Fibroblast of pulmonary artery (primary cell): ENCODE measurements at regions not wholly inside any gene's neighbourhood (a gene's known extent, or its start where the extent isn't known, plus 50 kb on each side); places are given as distances from the start of the nearest gene placed in this dataset.

Experiments
- DNase-seq: peaks from one replicate; pipeline ENCODE4 v3.0.0-alpha.2; 2010; ENCODE audit warnings: low read depth
- H3K4me3 ChIP-seq: replicated peaks from 2 replicates; pipeline ENCODE4 v1.5.1; 2011; ENCODE audit warnings: low read depth, mild to moderate bottlenecking, control low read depth, low read length, moderate library complexity
- TF ChIP-seq, protein P1 (sequence below): IDR thresholded peaks from 2 replicates; pipeline ENCODE4 v1.5.1; 2011; ENCODE audit warnings: mild to moderate bottlenecking, control low read depth, low read length, inconsistent platforms; ENCODE audit errors: missing control alignments

DNA sequence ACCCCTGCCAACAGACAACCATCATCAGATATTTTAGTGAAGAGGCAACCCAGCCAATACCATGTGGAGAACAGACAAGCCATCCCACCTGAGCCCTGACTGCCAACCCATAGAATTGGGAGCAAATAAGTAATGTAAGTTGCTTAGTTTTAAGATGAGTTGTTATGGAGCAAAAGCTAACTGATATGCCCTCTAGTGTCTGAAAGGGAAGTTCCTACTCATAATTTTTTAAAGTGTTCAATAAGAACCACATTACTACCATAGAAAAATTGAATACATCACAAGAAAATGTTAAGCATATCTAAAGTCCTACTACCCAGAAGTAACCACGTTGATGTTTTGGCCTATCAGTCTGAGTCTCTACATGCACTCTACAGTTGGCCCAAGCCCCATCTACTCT, 50.8 kb upstream of the SLC36A4 start:
- TF ChIP-seq, protein P1, sequence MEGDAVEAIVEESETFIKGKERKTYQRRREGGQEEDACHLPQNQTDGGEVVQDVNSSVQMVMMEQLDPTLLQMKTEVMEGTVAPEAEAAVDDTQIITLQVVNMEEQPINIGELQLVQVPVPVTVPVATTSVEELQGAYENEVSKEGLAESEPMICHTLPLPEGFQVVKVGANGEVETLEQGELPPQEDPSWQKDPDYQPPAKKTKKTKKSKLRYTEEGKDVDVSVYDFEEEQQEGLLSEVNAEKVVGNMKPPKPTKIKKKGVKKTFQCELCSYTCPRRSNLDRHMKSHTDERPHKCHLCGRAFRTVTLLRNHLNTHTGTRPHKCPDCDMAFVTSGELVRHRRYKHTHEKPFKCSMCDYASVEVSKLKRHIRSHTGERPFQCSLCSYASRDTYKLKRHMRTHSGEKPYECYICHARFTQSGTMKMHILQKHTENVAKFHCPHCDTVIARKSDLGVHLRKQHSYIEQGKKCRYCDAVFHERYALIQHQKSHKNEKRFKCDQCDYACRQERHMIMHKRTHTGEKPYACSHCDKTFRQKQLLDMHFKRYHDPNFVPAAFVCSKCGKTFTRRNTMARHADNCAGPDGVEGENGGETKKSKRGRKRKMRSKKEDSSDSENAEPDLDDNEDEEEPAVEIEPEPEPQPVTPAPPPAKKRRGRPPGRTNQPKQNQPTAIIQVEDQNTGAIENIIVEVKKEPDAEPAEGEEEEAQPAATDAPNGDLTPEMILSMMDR: peak; percentile 35
- H3K4me3 ChIP-seq: no peak overlapping the region
- peak; percentile 18 for DNase-seq

DNA sequence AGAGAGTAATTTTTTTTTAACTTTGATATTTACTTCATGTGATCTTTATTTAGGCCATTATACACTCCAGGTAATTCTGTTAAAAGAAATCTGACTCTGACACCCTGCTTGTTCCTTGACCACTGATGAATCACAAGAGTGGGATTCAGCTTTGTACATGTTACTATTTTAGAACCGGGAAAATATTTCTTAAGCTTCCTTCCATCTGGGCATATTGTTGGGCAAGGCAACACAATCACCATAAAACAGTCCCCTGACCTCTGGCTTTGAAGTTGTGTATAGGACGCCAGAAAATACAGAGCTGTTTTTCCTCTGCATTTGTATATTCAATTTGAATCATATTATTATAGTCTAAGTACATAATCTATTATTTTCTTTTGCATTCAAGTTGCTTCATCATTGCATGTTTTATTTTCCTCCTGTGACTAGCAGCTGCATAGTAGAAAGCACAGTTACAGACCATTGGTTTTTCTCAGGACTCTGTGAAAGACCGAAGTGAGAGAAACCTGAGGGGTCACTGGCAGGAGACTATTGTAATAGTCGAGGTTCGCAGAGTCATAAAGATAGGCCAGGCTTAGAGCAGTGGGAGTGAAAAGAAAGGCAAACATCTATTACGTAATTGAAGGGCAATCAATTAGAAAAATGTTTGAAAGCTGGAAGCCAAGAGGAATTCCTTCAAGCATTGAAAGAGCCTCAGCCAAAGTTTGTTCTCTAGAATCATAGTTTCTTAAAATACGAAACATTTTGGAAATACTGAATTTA, 51.8 kb upstream of the SLC36A4 start:
- DNase-seq: no peak
- H3K4me3 ChIP-seq: no peak overlapping the region
- TF ChIP-seq, protein P1: no peak

DNA sequence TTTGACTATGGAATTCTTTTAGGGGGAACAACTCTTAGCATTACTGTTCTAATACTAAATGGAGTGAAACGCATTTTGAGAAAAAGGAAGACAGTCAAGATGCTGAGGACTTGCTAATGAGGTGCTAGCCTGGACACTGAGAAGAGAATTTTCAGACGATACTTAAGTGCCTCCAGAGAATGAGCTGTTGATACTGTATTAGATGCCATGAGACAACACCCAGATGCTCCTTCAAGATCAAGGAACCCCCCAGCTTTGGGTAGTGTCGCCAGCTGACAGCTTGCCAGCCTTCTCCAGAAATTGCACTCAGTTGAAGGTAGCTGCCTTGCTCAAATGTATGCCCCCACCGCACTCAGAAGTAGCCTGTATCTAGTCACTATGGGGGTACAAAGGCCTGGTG, 52.5 kb upstream of the SLC36A4 start:
- TF ChIP-seq, protein P1: no peak
- no peak for DNase-seq
- H3K4me3 ChIP-seq: no peak overlapping the region

DNA sequence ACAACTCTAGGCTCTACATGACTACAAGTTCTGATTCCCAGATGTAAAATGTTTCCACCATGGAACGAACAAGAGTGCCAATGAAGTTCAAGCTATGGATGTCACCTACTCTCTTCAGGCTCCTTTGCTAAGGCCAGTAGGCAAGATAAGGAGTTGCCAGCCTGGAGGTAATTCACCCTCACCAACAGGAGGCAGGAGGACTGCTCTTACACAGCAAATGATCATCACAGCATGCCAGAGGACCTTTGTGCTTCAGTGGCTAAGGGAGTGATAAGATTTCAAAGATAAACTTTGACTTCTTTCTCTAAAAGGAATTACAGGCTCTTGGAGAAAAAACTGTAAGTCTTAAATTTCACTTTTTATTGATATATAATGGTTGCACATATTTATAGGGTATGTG, 54.1 kb upstream of the SLC36A4 start:
- DNase-seq: no peak
- TF ChIP-seq, protein P1: no peak
- no peak overlapping the region for H3K4me3 ChIP-seq

DNA sequence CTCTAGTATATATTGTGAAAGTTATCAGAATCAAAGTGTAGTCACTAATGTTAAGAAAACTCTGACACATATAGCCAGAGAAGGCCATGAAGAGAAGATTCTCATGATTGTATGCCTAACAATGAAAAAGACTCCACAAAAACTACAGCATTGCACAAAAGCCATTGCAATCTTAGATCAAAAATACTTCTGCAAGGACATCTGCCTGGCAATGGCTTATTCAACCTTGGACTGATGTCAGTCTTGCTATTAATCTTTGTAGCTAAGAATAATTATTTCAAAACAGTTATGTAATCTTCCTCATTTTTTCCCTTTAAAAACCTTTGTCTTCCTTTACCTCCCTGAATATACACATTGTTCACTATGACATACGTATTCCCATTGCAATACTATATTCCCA, 55.3 kb upstream of the SLC36A4 start:
- H3K4me3 ChIP-seq: no peak overlapping the region
- DNase-seq: no peak
- TF ChIP-seq, protein P1: no peak

DNA sequence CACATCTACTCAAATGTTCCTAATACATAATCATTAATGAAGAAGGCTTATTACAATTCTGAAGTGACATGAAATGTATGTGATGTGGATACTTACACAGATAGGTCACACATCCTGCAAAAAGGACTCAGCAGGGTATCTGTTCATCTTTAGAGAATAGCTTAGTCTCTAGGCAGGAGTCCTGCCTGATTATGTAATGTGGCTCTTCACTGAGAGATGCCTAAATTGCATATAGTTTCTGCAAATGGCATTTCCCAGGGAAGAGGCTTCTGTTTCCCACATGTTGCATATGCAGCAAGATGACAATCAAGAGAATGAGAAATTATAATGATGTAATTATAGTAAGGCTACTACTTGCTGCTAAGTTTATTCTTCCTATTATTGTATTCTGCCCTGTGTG, 58.8 kb upstream of the SLC36A4 start:
- H3K4me3 ChIP-seq: no peak overlapping the region
- no peak for DNase-seq
- TF ChIP-seq, protein P1: no peak

DNA sequence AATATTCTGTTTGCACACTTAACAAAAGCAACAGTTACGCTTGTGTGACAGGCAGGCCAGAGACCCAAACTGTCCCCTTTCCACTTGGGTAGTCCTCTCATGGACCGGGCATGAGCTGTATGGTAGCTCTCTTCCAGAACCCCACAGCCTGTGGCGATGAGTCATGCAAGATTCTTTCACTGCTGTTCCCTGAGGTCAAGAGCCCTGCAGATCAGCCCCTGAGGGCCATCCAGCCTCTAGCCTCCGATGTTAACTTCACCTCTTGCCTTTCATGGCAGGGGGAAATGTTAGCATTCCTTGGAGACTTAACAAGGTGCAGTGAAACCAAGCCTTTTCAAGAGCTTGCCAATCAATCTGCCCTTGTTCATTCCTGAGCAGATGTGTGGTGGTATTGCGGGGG, 63.2 kb upstream of the DEUP1 start:
- DNase-seq: no peak
- H3K4me3 ChIP-seq: no peak overlapping the region
- TF ChIP-seq, protein P1: no peak
